Mammary epithelial cell (primary cell): ENCODE measurements at regions not wholly inside any gene's neighbourhood (a gene's known extent, or its start where the extent isn't known, plus 50 kb on each side); places are given as distances from the start of the nearest gene placed in this dataset.

Experiments
- CTCF ChIP-seq, 2 donors: IDR thresholded peaks in 1 of 2; conservative IDR thresholded peaks in 1 of 2; 2 replicates each; pipeline ENCODE4 v1.5.1; 2011 to 2012; ENCODE audit warnings: inconsistent platforms in 2 of 2, low read length in 2 of 2, mild to moderate bottlenecking in 2 of 2, control low read depth in 1 of 2, low read depth in 1 of 2; ENCODE audit not compliant: insufficient read depth in 1 of 2; ENCODE audit errors: extremely low read depth in 1 of 2
- EZH2 ChIP-seq: IDR thresholded peaks from 2 replicates; pipeline ENCODE4 v1.6.1; 2012; ENCODE audit warnings: low read length, inconsistent platforms, borderline replicate concordance

DNA sequence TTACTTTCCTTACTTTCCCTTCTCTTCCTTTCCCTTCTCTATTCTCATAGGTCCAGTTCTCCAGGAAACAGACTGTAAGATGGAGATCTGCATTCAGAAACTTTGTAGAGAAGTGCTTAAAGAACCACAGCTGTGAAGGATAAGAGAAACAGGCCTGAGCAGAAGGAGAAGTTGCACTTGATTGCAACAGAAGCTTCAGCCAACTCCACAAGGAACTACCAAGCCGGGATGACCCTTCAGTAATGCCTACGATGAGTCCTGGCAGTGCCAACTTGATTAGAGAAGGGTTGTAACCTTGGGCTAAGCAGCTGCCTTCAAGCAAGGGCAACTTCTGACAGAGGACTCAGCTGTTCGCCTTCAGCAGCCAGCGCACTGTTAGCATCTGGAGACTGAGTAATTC lies 413.3 kb upstream of the RASGEF1B start:
- TF ChIP-seq CTCF (conservative IDR thresholded peaks at IDR 0.05 in 1 of 2, IDR thresholded peaks at IDR 0.05 in 1 of 2; ENCODE audit: extremely low read depth in 1 of 2, insufficient read depth in 1 of 2, low read depth in 1 of 2, low read length in 2 of 2) = no peak
- no peak for TF ChIP-seq EZH2
